ENCODE measurements at regions not wholly inside any gene's neighbourhood (a gene's known extent, or its start where the extent isn't known, plus 50 kb on each side); places are given as distances from the start of the nearest gene placed in this dataset.
A peak's percentile ranks its signal among the peaks of the same experiment; 100 is the strongest.

DNA sequence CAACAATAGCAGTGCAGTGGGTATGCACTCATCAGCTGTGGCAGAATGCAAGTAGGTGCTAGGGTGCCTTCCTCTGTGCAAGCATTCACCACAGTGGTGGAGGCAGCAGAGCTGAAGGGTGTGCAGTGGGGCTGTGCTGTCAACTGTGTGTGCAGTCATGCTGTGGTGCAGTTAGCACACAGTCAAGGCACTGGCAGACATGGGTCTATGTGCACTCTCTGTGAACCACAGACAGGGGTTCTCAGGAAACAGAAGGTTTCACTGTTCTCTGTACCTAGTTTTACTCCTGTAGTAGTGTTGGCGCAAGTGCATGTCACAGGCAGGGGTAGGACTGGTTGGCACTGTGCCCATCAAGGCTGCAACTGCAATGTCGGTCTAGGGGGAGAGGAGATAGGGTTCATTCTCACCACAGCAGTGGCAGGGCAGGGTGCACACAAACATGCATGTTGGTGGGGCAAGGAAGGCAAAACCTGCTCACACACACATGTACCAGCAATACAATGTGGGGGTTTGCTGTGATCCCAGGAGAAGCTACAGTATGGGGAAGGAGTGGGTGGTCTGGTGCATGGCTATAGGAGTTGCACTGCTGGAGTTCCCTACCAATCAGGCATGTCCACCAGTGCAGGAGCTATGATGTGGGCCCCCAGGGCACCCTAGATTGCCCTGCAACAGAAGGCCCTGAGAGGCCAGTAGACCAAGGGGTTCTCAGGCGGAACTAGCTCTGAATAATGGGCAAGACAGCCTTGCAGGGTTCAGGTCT lies 242.7 kb upstream of the DDX18 start:
- Histone ChIP-seq H3K27ac (no peak overlapping the region), H3K4me3 (no peak overlapping the region)

DNA sequence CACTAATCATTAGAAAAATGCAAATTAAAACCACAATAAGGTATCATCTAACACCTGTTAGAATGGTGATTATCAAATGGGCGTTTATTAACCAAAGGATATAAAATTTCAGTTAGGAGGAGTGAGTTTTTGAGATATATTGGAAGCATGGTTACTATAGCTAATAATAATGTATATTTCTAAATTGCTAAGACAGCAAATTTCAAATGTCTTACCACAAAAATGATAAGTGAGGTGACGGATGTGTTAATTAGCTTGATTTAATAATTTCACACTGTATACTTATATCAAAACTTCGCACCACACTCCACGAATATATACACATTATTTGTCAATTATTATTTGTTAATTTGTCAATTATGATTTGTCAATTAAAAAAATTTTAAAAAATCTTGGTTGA lies 227.2 kb upstream of the DDX18 start:
- Histone ChIP-seq H3K4me3 (no peak overlapping the region), H3K27ac (no peak overlapping the region)

DNA sequence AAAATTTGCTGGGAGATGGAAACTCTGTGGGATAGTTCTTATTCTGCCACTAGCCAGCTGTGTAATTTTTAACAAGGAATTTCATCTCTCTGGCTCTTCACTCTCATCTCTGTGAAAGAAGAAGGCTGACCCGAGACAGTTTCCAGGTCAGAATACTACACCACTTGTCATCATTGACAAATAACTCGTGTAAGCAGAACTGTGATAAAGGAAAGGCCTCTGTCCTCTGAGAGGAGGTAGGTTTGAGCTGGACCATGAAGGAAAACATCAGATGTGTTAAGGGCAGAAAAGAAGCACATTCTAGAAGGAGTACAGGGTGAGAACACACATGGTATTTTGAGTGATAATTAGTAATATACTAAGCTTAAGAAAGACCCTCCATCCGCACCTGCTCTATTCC lies 211.4 kb upstream of the DDX18 start:
- Histone ChIP-seq H3K27ac (no peak overlapping the region), H3K4me3 (no peak overlapping the region)

DNA sequence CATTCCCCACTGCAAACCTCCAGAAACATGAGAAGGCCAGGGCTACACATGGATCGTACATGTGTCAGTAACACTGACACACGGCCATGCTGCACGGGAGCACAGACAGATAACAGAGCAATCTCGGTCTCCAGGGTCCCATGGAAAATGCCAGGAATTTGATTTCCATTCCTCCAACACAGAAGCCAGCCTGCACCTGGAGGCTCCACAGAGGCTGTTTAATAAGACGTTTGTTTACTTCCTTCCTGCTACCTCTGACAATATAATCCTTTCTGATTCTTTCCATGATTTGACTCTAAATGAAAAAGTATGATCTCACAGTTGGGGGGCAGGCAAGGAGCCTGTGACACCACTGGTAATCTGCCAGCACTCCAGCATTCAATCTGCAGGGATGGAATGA lies 210.9 kb upstream of the DDX18 start:
- no peak overlapping the region for H3K27ac ChIP-seq
- H3K4me3 ChIP-seq: no peak overlapping the region

DNA sequence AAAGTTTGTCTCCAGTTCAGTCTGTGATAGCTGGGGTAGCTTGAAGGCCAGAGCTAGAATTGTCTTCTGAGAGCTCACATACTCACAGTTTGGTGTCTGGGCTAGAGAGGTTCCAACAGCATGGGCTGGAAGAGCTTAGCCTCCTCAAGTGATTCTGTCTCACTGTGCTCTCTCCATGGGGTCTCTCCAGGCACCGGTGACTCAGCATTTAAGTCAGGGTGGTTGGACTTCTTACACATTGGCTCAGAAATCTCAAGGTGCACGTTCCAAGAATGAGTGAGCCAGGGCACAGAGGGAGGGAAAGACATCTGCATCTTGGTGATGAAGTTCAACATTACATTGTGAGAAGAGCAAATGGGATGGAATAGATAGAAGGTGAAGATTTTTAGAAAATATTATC lies 207.3 kb upstream of the DDX18 start:
- Histone ChIP-seq H3K4me3 (no peak overlapping the region), H3K27ac (no peak overlapping the region)

DNA sequence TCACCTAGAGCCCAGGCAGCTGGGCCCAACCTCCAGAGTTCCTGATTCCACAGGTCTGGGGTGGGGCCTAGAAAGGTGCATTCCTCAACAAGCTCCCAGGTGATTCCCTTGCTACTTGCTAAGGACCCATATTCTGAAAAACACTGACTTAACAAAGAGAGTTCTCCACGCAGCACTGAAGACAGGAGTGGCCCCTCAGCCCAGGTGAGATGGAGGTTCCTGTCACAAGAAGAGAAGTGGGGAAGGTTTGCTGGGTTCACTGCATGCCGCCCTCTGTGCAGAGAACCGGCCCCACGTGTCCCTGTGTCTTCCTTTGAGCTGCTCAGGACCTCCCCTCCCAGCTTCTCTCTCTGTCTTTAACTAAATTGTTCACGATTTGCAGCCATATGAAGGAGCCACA lies 201.4 kb upstream of the DDX18 start:
- H3K27ac ChIP-seq: no peak overlapping the region
- no peak overlapping the region for H3K4me3 ChIP-seq

DNA sequence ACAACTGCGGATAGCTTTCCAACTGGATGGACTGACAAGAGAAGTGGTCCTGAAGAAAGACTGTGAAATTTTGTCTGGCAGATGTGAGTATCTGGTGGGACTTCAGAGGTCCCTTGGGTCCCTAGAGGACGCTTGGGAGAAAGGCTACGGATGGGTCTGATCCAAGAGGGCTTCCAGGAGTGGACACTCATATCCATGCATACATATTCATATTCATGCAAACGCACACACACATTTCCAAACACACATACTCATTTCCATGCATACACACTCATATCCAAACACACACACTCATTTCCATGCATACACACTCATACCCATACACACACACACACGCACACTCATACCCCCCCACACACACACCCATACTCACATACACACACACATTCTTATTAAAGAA lies 200.2 kb upstream of the DDX18 start:
- no peak overlapping the region for H3K4me3 ChIP-seq
- no peak overlapping the region for H3K27ac ChIP-seq

DNA sequence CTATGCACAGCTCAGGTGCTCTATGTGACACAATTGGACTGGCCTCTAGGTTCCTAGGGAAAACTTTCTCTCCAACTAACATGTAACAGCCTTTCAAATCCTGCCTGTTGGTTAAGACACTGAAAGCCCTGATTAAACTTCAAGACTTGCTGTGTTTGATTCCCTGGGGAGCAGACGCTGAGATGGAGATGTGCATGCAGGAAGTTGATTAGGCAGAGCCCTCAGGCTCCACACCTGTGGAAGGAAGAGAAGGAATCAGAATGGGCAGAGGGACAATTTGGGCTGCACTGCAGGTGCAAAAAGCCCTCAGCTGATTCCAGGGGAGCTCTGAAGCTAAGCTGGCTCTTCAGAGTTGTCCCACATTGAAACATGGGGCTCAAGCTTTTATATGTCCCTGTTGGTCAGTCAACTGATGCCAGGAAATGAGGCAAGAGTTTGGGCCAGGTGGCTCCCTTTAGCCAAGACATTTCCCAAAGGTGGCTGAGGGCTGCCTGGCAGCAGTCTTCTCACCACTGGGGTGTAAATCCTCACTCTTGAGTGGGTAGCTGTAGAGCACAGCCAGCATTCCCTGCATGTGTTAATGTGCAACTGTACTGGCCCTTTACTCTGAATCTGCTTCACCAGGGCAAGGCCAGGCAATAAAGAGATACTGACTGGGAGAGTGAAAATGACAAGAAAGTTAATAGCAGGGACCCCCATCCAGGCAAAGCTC lies 199.5 kb upstream of the DDX18 start:
- no peak overlapping the region for H3K4me3 ChIP-seq

DNA sequence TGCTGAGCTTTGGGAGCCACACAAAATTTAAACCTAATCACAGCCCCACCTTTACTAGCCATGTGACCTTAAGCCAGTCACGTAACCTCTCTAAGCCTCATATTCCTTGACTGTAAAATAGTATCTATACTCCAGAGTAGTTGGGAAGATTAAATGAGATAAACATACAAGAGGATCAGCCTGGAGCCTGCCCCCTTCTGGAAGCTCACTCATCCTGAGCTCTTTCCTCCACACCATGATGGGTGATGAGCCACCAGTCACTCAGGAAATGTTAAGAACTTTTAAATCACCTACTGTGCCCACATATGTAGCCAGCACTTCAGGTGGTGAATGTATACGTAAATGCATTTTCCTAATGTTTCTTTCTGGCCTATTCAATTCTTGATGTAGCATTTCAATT lies 195.9 kb upstream of the DDX18 start:
- H3K4me3 ChIP-seq: no peak overlapping the region
- no peak overlapping the region for H3K27ac ChIP-seq

More for the DNA sequence above, 199.5 kb upstream of the DDX18 start:
- no peak overlapping the region for H3K27ac ChIP-seq

DNA sequence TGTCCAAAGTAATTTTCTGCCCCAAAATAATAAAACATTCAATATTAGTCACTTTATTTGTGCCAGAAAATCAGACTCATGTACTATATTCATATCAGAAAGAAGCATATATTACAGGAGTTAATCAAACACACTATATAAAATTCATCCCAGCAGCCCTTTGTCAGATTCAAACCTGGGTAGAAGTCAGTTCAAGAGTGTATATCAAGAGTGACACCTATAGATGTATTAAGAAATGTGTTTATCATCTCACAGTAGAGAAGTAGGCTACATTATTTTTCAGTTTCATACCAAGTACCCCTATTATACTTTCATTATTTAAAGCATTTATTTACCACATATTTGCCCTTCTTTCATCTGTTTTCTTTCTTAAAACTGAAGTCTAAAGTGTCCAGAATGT lies 193.2 kb upstream of the DDX18 start:
- Histone ChIP-seq H3K27ac (no peak overlapping the region), H3K4me3 (no peak overlapping the region)

DNA sequence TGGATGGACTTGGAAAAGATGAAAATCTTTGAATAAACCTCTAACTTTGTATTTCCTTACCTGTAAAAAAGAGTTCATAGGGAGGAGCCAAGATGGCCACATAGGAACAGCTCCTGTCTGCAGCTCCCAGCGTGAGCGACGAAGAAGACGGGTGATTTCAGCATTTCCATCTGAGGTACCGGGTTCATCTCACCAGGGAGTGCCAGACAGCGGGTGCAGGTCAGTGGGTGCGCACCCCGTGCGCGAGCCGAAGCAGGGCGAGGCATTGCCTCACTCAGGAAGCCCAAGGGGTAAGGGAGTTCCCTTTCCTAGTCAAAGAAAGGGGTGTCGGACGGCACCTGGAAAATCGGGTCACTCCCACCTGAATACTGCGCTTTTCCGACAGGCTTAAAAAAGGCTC lies 191.3 kb upstream of the DDX18 start:
- H3K27ac ChIP-seq: peak overlapping the region in 1 of 21 experiments; percentile 50
- peak overlapping the region in 3 of 7 experiments; percentile 13 to 37 (median 37) for H3K4me3 ChIP-seq

DNA sequence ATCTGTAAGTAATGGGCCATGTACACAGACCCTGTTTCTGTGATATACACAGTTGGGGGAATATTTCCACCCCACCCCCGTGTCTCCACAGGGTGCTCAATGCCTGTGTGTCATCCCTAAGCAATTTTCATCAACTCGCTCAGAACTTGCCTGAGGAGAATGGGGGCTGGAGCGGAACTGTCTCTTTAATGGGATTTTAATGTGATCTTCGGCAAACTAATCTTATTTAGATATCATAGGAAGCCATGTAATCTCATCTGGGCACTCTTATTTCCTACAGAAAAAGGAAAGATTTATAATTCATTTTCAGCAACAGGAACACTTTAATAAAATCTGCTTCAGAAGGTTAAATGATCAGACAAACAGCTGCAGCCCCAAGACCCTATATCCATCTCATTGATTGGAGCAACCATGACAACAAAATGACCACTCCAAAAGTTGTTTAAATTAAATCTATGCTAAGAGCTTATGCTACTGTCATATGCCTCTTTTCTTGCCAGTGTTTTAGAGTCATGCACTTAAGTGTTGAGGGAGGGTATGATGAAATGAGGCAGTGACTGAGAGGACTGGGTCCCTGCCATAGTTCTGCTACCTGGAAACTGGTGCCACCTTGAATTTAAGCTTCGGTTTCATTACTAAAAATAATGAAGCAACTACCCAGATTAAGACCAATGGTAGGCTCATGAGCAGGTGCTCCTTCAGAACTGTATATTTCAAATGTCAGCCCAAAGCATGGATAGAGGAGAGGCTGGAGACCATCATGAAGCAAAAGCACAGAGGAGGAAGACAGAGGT lies 183.1 kb upstream of the DDX18 start:
- no peak overlapping the region for H3K27ac ChIP-seq

DNA sequence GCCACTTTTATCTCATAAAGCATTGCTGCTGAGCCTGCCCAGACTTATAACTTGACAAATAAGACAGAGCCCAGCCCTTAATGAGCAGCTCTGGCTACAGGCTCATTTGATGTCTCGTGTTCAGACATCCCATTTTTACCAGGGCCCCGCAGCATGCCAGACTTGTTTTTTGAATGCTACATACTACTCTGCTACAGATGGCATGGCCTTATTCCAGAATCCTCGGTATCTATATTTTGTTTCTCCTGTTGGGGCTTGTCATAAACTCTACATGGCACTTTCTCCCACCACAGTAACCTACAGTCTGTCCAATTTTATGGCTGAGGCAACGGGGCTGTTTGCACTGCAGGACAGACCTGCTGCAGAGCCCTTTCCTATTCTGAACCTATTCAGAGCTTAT lies 179.0 kb upstream of the DDX18 start:
- Histone ChIP-seq H3K4me3 (no peak overlapping the region), H3K27ac (no peak overlapping the region)

More for the DNA sequence above, 183.1 kb upstream of the DDX18 start:
- no peak overlapping the region for H3K4me3 ChIP-seq

DNA sequence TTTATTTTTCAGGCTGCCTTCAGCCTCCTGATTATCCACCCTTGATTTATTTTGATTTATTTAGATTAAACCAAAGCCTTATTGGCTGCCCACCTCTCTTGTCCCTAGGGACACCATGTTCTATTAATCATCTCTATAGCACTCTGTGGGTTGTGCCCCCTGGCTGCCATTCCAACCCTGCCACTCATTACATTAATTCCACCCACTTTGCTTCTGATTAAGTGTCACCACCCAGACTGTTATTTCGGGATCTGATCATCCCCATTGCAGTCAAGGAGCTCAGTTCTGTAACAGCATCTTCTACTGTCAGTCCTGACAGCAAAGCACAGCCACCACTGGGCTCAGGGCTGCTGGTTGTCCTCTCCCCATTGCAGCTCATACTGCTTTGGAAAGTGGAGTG lies 175.1 kb upstream of the DDX18 start:
- Histone ChIP-seq H3K4me3 (no peak overlapping the region), H3K27ac (no peak overlapping the region)

DNA sequence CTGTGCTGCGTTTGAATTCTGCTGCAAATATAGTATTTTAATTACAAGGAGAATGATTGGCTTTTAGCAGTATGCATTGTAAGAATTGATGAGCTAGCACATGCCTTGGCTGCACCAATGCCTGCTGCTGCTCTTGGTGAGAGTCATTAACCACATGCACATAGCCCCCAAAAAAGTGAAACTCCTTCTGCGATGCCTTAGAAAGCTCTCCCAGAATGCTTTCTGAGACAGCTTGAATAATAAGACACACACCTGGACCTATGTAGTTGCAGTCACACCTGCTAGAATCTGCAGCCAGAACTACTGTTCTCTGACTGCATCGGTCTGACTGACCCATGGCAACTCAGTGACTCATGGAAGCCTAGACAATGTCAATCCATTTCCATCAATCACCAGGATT lies 170.1 kb upstream of the DDX18 start:
- Histone ChIP-seq H3K4me3 (no peak overlapping the region), H3K27ac (no peak overlapping the region)

DNA sequence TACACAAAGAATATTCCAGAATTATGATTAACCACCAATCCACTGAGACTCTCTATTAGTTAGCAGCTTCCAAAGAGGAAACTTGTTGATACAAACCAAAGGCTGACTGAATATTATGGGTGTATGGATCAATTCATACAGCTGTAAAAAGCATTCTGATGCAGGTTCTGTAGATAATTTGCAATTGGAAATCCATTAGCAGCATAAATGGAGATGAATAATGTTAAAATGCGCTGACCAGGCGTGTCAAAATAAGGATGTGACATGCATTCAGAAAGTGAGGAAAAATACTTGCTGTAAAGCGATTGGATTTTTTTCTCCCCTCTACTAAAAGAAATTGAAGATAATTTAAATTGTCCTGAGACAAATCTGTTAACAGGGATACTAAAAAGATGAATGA lies 169.0 kb upstream of the DDX18 start:
- H3K27ac ChIP-seq: no peak overlapping the region
- H3K4me3 ChIP-seq: no peak overlapping the region

DNA sequence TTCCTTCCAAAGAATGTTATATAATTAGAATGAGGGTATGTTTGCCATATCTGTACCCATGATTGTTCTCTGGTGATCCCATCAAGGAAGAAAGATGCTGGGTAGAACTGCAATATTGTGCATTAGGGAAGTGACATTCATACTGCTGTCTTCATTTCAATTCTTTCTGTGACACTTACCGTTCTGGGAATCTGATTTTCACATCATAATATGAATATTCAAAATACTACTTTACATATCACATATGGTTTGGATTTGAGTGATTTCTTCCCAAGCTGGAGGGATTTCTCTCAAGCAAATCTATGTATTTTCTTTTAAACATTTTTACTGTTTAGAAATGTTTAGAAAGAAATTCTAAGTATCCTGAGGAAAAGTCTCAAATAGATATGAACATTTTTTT lies 168.4 kb upstream of the DDX18 start:
- Histone ChIP-seq H3K4me3 (no peak overlapping the region), H3K27ac (no peak overlapping the region)

DNA sequence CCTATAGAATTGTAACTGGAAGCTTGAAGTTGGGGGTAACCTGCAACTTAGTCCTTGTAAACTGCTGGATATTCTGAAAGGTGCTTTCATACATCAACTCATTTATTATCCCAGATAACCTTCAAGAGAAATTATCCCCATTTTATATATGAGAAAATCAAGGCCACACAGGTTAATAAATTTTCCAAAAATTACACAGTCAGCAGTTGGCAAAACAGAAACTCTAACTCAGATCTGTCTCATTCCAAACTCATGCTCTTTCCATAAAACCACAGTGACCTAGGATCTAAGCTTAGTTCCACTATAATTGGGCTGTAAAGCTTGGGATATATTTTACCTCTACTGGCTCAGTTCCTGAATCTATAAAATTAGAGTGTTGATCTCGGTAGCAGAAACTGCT lies 167.6 kb upstream of the DDX18 start:
- H3K4me3 ChIP-seq: no peak overlapping the region

DNA sequence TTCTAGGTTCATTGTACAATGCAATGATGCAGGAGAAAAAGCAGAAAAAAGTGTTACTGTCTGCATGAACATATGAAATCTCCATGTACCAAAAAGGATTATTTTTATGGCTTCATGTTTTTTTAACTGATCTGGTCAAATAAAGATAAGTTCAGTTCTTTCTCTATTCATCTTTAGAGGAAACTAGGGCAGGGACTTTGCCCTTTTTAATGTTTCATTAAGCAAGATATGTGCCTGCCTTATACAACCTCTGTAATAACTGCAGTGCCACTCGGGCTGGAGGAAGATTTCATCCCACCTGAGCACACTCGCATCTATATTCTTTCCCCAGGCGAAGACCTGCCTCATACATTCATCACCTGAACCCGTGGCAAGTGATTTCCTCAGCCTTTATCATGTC lies 157.9 kb upstream of the DDX18 start:
- no peak overlapping the region for H3K27ac ChIP-seq
- no peak overlapping the region for H3K4me3 ChIP-seq

More for the DNA sequence above, 167.6 kb upstream of the DDX18 start:
- H3K27ac ChIP-seq: no peak overlapping the region

DNA sequence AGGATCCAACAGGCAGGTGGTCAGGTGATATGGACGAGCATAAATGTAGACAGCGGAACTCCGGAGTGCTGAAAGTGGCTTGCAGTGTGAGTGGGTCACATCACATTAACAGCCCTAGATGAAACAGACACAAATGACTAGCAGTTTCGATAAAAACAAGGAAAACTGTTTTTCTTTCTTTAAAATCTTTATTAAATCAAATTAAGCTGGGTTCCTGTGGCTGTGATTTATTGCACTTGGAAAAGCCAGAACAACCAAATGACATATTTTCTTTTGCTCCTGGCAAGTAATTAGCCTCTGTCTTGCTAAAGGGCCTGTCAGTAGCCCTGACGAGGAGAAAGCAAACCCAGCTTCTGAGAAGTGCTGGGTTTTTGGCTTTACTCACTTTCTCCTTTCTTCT lies 152.9 kb upstream of the DDX18 start:
- Histone ChIP-seq H3K4me3 (no peak overlapping the region), H3K27ac (no peak overlapping the region)

DNA sequence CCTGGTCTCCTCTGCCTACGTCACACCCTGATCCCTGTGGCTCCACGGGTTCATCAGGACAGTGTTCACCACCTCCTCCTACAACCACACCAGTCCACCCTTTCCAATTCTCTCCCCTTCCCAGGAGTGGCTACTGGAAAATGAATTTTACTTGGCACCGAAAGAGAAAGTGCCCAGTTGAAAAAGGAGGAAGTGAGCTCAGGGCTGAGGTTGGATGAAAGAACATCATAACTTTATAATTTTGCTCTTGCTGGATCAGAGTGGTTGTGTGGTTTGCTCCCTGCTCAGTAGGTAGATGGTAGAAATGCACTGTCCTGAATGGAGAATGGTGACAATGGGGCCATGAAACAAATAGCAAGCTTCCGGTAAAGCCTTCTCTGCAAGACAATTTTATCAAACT lies 140.3 kb upstream of the DDX18 start:
- no peak overlapping the region for H3K4me3 ChIP-seq
- no peak overlapping the region for H3K27ac ChIP-seq

Measured in skin epidermis (tissue), 12 donors.